HG03575 (cell line): ENCODE measurements at regions not wholly inside any gene's neighbourhood (a gene's known extent, or its start where the extent isn't known, plus 50 kb on each side); places are given as distances from the start of the nearest gene placed in this dataset.

Experiments
- ATAC-seq: cut with Tn5 transposase; IDR thresholded peaks from one replicate; pipeline ENCODE4 v1.9.1; 2021; ENCODE audit not compliant: unreplicated experiment, insufficient number of reproducible peaks, low FRiP score; ENCODE audit errors: extremely low read depth

DNA sequence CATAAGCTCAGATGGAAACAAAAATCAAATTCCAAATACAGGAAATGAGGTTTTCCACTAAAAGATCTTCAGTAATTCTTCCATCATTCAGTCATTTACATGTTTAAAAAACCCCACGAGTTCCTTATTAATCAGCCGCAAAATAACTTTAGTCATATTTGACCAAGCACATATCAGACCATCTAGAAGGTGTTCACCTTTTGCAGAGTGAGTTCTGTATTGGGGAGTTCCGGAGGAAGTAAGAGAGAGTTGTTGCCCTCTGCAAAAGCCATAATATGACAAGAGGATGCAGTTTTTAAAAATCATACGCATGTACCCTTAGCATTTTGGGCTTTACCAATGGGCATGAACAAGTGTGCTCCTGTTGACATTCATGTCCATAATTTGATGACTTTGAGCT, 61.6 kb downstream of the CCR1 start:
- no peak for ATAC-seq

DNA sequence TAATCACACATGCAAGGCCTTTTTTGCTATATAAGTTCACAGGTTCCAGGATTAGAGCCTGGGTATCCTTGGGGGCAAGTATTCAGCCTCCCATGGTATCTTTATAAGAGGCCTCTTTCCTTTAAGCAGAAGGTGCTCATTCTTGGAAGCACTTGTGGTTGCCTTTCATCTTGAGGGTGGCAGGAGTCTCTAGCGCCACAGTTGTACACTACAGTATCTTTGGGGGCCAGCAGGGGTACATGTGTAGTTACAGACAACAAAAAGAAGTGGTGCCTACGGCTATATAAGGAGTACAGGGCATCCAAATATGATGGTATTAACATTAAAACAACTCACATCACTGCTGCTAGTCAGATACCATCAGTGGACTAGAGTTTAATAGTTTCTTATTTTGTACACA, 62.1 kb downstream of the CCR1 start:
- no peak for ATAC-seq

DNA sequence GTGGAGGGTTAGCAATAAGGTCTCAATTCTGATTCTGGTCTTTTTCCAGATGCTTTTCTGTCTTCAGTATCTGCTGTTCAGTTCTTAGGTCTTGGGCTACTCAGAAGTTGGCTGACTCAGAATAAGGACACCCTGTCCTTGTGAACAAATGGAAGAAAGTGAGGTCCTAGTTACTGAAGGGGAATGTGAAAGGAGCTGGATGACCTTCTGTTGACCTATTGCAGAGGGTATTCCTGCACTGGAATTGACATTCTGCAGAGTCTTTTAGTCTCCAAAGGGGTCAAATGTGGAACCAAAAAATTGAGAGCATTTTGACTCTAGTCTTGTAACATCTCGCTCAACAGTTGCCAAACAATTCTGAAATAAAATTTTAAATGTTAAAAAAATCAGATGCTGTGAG, 63.0 kb downstream of the CCR1 start:
- no peak for ATAC-seq

DNA sequence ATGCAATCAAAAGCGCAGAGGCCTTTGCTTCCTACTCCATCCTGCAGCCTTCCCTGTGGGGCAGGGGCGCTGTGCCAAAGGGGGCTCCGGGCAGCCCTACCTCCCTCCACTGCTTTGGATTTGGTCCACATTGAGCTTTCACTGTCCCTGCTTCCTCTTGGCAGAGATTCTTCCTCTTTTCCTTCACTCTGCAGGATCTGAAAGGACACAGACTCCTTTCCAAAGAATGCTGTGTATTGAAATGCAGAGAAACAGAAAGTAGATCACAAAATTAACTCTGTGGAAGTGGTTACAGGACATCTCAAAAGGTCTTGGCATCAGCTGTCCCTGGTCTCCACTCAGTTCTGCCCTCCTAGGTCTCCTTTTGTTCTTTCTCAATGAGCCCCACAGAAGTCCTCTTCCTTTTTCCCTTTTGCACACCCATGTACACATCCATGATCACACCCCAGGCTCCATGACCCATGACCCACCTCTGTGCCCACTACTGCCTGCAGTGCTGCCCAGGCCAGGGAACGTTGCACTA, 64.1 kb downstream of the CCR1 start:
- no peak for ATAC-seq

DNA sequence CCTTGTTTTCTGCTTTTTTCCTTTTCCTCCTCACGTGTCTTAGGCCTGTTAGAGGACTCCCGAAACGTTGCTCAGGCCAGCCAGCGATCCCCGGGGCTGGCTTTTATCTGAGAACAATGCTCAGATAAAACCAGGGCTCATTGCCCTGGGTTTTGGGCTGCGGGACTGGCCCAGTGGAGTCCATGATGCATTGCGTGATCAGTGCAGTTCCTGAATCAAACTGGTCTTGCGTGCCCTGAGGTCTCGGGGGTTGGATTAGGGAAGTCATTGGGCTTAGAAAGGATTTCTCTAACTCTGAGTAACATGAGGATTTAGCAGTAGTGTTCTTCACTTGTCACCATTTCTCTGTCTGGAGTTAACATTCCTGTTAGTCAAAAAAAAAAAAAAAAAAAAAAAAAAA, 66.3 kb downstream of the CCR1 start:
- ATAC-seq: no peak

DNA sequence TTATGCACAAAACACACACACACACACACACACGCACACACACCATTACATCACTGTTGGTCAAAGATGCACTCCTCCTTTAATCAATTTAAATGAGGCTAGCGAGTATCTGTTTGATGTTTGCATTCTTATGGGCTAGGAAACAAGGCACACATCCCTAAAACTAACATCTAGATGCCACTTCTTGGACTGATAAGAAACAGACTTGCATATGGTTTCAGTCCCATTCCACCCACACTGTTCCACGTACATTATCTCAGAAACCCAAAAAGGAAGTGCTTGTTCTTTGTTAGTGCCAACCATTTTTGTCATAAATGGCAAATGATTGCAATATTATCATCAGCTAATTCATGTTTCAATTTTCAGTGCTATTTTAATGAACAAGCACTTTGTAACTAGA, 69.5 kb downstream of the CCR1 start:
- no peak for ATAC-seq

DNA sequence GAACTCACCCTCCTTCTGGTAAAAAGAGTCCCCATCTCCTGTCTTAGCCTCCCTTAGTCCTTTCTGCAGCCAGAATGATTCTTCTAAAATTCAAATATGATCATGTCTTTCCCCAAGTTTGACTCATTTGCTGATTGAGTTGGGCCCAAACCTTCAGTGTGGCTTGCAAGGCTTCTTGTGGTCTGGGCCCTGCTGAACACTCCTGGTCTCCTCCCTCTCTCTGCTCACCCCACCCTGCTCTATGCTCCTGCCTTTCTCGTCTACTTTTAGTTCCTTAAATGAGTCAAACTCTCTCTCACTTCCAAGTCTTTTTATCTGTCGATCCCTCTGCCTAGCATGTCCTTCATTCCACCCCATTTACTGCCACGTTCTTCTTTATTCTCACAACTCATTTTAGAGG, 72.6 kb downstream of the CCR1 start:
- no peak for ATAC-seq

DNA sequence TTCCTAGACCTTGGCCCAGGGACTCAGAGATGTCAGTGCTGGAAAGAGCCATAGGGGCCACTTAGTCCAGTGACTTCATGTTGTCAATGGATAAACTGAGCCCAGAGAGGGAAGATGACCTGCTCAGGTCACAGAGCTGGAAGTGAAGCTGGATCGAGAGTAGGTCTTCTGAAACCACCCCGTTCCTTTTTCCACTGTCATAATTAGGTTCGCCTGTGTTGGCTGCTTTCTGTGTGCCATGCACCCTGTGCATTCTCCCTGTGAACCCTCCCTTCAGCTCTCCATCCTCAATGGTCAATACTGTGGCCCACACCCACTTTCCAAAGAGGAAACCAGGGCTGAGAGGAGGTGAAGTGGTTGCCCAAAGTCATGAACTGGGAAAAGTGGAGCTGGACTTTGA, 74.8 kb downstream of the CCR1 start:
- ATAC-seq: no peak

DNA sequence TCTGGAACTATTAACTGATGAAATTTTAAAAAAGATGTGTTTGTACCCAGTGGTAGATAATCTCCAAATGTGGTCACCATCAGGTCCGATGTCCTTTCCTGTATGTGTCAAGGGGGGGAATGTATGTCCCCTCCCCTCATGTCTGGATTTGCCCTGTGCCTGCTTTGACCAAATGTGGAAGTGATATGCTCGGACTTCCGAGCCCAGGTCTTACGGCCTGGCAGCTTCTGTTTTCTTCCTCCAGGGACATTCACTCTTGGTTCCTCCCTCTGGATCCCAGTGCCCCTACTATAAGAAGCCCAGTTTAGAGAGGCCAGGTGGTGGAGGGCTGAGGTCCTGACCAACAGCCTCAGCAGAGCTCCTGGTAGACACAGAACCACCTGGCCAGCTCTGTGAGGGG, 75.5 kb downstream of the CCR1 start:
- ATAC-seq: no peak

DNA sequence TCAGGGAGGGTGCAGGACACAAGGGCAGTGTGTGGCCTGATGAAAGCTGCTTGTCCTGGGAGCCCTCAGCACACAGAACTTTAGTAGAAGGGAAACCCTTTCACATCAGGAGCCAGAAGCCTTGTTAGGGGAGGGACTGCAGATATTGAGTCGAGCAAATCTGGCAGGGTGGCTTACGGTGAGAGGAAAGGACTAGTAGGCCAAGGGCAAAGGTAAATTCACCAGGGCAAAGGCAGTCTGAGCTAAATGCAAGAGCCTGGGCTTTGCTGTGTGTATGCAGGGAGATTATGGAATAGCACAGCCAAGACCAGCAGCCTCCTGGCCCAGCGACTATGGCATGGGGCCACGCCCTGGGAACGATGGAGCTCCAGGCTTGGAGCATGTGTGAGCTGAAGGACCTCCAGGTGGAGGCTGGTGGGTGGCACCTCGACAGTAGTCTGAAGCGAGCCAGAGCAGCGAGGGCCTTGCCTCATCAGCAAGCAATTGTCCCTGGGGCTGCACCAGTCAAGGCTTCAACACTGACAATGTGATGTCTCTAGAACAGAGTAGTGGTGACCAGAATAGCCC, 76.1 kb downstream of the CCR1 start:
- ATAC-seq: no peak

DNA sequence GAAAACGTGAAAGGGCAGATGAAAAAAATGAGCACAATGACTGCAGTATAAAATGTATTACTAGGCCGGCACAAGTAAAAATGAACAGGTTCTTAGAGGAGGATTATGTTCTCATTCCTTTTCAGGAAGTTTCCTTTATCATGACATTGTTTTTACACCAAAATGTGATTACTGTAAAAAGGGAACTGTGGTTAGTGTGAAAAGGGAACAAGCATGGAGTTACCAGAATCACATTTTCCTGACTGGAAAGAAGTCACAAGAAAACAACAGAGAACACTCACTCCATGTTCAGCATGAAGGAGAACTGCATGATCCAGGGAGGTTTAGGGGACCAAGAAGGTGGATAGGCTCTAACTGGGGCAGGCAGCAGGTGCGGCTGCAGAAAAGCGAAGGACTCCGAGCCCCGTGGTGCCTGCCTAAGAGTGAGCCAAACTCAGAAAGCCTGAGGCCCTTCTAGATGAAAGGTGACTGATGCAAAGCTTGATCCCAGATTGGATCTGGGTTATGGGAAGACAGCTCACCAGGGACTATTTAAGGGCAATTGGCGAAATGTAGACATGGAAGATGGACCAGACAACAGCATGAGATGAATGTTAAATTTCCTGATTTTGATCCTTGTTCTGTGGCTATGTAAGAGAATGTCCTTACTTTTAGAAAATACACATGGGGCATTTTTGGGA, 77.3 kb downstream of the CCR1 start:
- no peak for ATAC-seq

DNA sequence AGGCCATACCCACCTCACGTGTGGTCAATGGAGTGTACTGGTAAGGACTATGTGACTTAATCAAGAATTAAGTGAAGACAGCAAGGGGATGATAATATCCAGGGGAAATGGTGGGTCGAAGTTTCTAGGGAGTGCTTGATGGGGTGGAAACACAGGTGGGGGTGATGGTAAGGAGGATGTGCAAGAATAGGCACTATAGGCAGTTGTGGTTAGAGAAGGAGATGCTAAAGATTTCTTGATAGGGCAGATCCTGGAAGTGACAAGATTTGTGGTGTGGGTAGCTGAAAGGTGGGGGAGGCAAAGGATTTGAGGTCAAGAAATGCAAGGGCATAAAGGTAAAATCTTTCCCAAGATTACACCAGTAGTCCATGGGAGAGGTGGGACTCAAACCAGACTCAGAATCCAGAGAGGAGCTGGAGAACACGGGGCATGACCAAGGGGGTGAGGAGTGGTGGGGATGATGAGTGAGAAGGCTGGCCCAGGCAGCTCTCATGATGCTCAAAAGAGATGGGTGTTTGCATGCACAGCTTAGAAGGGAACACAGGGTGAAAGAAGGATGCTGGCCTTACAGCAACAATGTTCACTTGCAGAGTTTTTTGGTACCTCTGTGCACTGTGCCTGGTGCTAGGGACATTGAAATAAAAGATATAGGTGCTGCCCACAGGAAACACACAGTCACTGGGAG, 78.4 kb downstream of the CCR1 start:
- no peak for ATAC-seq

DNA sequence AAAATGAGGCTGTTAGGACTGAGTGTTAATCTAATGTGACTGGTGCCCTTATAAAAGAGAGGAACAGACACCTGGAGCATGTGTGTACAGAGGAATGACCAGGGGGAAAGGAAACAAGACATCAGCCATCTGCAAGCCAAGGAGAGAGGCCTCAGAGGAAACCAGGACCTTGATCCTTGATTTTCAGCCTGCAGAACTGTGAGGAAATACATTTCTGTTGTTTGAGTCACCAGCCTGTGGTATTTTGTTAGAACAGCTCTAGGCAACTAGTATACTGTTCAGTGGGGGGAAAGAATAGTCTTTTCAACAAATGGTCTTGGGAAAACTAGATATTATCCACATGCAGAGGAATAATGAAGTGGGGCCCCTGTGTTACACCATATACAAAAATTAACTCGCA, 80.6 kb downstream of the CCR1 start:
- no peak for ATAC-seq

DNA sequence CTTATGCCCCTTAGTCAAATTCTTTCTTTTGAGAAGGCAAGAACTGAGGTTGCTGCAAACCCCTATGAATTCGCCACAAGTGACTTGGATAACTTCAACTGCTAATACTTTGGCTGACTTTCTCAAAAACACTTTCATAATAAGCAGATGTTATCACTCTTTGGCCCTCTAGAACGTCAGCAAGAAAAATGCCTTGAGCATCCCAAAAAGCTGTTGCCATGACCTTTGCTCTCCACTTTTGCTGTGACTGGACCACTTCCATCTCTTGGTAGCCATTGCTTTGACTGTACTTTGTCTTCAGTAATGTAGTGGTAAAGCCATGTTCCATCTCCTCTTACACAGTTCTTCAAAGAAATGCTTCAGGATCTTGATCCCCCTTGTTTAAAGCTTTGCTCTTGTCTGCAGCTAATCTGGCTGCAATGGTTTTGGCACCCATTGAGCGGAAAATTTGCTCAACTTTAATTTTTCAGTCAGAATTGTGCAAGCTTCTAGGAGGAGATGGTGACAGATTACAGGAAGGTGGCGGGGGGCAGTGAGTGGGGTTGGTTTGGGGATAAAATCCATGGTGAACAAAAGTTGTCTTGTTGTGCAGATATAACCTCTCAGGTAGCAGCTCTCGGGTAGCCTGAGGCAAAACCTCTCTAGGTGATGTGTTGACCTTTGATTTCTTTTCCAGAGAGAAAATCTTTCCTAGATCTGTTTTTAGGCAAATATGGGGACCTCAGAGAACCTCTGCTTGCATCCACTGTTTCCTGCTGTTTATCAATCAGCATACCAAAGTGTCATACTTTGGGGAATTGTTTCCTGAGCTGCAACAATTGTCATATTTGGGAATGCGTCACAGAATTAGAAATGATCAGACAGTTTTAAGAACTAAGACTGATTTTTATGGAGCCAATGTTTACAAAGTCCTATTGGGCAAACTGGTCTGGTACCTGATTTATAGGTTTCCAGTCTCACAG, 83.6 kb downstream of the CCR1 start:
- ATAC-seq: no peak

DNA sequence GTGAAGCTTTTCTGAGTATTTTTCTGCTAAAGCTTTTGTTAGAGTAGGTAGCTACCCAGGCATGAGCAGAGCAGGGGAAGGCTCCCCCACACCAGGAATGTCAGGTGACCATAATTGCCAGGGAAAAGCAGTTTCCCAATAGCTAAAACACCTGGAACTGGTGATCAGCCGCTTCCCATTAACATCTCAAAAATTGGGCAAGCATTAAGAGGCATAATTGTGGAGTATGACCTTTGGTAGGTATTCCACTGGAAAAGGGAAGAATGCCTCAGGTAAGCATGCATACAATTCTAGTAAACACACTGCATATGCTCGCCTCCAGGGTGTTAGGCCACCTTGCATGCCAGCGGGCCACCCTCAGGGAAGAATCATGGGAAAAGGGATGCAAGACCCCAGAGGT, 84.5 kb downstream of the CCR1 start:
- ATAC-seq: no peak

DNA sequence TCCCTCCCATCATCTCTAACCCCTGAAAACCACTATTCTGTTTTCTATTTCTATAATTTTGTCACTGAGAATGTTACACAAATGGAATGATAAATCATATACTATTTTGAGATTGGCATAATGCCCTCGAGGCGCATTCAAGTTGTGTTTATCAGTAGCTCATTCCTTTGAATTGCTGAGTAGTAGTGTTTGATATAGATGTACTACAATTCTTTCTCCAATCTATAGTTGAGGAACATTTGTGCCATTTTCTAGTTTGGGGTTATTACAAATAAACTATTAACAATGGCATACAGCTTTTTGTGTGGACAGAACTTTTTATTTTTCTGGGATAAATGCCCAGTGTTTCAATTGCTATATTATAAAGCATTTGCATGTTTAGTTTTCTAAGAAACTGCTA, 86.0 kb downstream of the CCR1 start:
- ATAC-seq: no peak

DNA sequence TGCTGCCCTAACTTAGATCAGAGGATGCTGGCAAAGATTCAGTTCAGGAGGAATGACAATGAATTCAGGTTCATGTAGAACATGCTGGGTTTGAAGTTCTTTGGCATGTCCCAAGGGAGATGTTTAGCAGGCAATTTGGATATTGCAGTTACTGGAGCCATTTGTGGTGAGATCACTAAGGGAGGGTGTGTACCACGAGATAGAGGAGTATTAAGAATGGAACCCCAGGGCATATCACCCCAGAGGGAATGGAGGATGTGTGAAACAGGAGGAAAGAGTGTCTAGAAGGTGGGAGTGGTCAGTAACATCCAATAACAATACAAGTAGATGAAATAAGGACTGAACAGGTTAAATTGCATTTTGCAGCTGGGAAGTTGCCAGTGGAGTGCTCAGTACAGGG, 87.1 kb downstream of the CCR1 start:
- no peak for ATAC-seq

DNA sequence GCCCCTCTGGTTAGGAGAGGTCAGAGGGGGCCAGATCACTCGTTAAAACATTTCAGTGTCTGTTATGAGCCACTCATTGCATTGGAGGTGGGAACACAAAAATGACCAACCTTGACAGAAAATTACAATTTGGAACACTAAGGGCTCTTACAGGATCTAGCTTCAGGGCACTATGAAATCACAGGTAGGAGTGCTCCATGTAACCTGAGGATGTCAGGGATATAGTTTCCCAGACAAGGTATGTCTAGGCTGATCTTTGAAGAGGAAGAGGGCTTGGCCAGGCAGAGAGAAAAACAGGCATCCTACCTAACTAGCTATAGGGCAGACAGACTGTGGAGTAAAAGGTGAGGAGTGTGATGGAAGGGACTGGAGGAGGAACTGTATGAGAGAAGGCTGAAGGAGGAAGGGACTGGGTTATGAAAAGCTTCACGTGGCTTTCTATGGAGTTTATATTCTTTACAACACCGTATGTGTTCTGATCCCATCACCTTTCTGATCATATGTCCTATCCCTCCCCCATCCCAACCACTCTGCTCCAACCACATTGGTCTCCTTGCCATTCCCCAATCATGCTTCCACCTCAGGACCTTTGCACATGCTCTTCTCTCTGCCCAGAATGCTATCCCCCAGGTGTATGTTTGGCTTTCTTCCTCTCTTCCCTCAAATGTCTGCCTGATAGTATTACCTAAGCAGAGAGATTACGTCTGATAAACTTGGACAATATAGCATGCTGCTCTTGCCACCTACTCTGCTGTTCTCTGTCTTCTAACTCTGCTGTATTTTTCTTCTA, 88.2 kb downstream of the CCR1 start:
- no peak for ATAC-seq

DNA sequence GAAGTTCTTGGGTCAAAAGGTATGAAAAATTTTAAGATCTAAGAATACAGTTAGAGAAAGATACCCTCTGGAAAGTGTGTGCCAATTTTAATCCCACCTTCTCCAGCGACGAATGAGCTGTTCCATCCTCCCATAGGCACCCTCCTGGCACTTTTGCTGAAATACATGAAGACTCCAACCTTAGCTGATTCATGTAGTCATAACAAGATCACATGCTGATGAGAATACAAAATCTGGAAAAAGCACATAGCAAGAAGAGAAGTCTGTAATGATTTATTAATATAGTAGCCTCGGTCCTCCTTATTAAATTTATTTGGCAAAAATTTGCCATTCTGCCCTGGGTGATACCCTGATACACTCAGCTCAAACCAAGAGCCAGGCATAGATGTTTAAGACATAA, 88.9 kb downstream of the CCR1 start:
- no peak for ATAC-seq
